ENCODE measurements at regions not wholly inside any gene's neighbourhood (a gene's known extent, or its start where the extent isn't known, plus 50 kb on each side); places are given as distances from the start of the nearest gene placed in this dataset.

- TF ChIP-seq GATA2 (IDR thresholded peaks at IDR 0.05; ENCODE audit: low read depth, low read length) (no peak), GATA3 (IDR thresholded peaks at IDR 0.05; ENCODE audit: low read depth, low read length) (no peak)
Measured at GRCh38 chr11:87712391-87712790, 462.9 kb downstream of the RAB38 start.
